ENCODE measurements at regions not wholly inside any gene's neighbourhood (a gene's known extent, or its start where the extent isn't known, plus 50 kb on each side); places are given as distances from the start of the nearest gene placed in this dataset.

- H3K27ac Mint-ChIP-seq = no peak overlapping the region
- no peaks in the 10 kb centered on the region for H3K27me3 Mint-ChIP-seq
- CTCF ChIA-PET = no interaction called here
- H3K9me3 Mint-ChIP-seq = peaks cover 2% of the 10 kb centered on the region
- H3K4me1 Mint-ChIP-seq = no peaks in the 10 kb centered on the region
- DNase-seq = no peak
- H3K4me3 Mint-ChIP-seq = no peak overlapping the region
- no peaks in the 10 kb centered on the region for H3K36me3 Mint-ChIP-seq
Observed at GRCh38 chr10:65805511-65805910, 1120.3 kb upstream of the LRRTM3 start.

DNA sequence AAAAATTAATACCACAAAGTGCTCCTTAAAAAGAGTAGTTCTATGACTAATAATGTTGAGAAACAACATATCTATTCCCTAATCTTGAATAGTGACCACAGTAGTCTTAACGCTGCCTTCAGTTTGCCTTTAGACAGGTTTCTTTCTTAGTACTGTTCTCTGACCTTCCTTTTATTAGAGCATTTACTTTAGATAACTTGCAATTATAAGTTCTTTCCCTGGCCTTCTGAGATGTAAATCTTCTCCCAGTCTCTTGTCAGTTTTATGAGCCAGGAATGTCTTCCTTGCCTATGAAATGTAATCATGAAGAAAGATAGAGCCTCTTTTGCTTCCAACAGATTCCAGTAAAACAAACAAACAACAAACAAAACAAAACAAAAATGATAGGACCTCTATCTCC lies 1119.8 kb upstream of the LRRTM3 start:
- no peak overlapping the region for H3K4me3 Mint-ChIP-seq
- DNase-seq = no peak
- no peak overlapping the region for H3K27ac Mint-ChIP-seq
- no peaks in the 10 kb centered on the region for H3K27me3 Mint-ChIP-seq
- H3K4me1 Mint-ChIP-seq = no peaks in the 10 kb centered on the region
- CTCF ChIA-PET = no interaction called here
- H3K9me3 Mint-ChIP-seq = peaks cover 2% of the 10 kb centered on the region
- no peaks in the 10 kb centered on the region for H3K36me3 Mint-ChIP-seq

- CTCF ChIA-PET = no interaction called here
- Mint-ChIP-seq H3K27ac (no peak overlapping the region), H3K4me1 (no peaks in the 10 kb centered on the region), H3K4me3 (no peak overlapping the region), H3K9me3 (peaks cover 3% of the 10 kb centered on the region), H3K36me3 (no peaks in the 10 kb centered on the region), H3K27me3 (no peaks in the 10 kb centered on the region)
- DNase-seq = no peak
Observed at GRCh38 chr10:65808687-65809333, 1117.0 kb upstream of the LRRTM3 start.

DNA sequence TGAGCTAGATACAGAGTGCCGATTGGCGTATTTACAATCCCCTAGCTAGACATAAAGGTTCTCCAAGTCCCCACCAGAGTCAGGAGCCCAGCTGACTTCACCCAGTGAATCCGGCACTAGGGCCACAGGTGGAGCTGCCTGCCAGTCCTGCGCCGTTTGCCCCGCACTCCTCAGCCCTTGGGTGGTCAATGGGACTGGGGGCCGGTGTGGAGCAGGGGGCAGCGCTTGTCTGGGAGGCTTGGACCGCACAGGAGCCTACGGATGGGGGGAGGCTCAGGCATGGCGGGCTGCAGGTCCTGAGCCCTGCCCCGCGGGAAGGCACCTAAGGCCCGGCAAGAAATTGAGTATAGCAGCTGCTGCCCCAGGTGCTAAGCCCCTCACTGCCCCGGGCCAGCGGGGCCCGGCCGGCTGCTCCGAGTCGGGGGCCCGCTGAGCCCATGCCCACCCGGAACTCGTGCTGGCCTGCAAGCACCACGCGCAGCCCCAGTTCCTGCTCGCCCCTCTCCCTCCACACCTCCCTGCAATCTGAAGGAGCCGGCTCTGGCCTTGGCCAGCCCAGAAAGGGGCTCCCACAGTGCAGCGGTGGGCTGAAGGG lies 1113.8 kb upstream of the LRRTM3 start:
- Mint-ChIP-seq H3K27ac (no peak overlapping the region), H3K4me3 (no peak overlapping the region), H3K36me3 (no peaks in the 10 kb centered on the region), H3K27me3 (no peaks in the 10 kb centered on the region), H3K9me3 (peaks cover 5% of the 10 kb centered on the region), H3K4me1 (no peaks in the 10 kb centered on the region)
- no peak for DNase-seq
- CTCF ChIA-PET = no interaction called here

DNA sequence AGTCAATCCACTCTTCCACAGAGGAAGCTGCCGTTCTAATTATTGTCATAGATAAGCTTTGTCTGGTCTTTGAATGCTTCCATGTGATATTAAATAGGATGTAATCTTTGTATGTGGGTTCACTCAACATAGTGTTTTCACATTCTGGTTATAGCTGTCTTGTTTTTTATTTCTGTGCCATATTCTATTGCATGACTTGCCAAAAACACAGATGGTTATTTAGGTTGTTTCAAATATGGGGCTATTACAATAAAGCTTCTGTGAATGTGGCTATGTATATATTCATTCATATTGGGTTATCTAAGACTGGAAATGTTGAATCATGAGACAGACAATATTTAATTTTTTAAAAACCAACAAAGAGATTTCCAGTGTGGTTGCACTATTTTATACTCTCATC lies 1109.3 kb upstream of the LRRTM3 start:
- no peaks in the 10 kb centered on the region for H3K27me3 Mint-ChIP-seq
- no peak for DNase-seq
- H3K4me3 Mint-ChIP-seq = no peak overlapping the region
- H3K9me3 Mint-ChIP-seq = peaks cover 3% of the 10 kb centered on the region
- H3K27ac Mint-ChIP-seq = no peak overlapping the region
- CTCF ChIA-PET = no interaction called here
- no peaks in the 10 kb centered on the region for H3K36me3 Mint-ChIP-seq
- no peaks in the 10 kb centered on the region for H3K4me1 Mint-ChIP-seq

DNA sequence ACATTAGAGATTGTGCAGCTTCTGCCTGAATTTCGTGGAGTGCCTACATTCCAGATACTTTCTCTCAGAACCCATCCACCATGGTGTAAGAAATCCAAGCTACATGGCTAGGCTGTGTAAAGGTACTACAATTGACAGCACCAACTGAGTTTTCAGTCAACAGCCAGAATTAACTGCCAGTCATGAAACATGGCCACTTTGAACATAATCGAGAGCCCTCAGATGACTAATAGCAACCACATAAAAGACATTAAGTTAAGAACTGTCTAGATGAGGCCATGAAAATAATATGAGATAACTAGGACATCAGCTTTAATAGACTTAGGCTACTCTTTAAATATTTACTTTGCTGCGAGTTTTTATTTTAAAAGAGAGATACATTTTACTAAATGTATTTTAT lies 1106.8 kb upstream of the LRRTM3 start:
- Mint-ChIP-seq H3K27ac (no peak overlapping the region), H3K36me3 (no peaks in the 10 kb centered on the region), H3K9me3 (peaks cover 4% of the 10 kb centered on the region), H3K27me3 (no peaks in the 10 kb centered on the region), H3K4me1 (no peaks in the 10 kb centered on the region), H3K4me3 (no peak overlapping the region)
- no peak for DNase-seq
- CTCF ChIA-PET = no interaction called here

DNA sequence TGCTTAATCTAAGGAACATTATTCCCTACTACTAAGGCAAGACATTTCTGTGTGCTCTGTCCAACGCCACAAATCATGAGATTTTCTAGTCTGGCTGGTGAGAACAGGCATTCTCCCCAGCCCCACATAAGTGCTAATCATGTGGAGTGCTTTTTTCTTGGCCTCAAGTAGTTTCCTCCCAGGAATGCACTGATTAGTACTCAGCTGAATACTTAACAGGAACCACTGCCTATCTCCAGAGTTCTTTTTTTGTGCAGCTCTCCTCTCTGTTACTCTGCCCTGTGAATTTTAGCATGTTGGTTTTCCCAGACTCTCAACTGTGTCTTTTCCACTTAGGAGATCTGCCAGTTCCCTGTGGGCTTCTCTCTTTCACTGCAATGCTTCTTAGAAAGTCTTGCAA lies 1098.5 kb upstream of the LRRTM3 start:
- Mint-ChIP-seq H3K4me1 (no peaks in the 10 kb centered on the region), H3K27me3 (no peaks in the 10 kb centered on the region), H3K9me3 (peaks cover 5% of the 10 kb centered on the region), H3K36me3 (no peaks in the 10 kb centered on the region), H3K4me3 (no peak overlapping the region), H3K27ac (no peak overlapping the region)
- DNase-seq = no peak
- CTCF ChIA-PET = no interaction called here

- Mint-ChIP-seq H3K4me3 (no peak overlapping the region), H3K36me3 (no peaks in the 10 kb centered on the region), H3K27ac (no peak overlapping the region), H3K9me3 (peaks cover 3% of the 10 kb centered on the region), H3K27me3 (no peaks in the 10 kb centered on the region), H3K4me1 (no peaks in the 10 kb centered on the region)
- DNase-seq = no peak
- CTCF ChIA-PET = no interaction called here
Observed at GRCh38 chr10:65838811-65839210, 1087.0 kb upstream of the LRRTM3 start.

GRCh38 chr10:65843203-65843602 lies 1082.6 kb upstream of the LRRTM3 start:
- no peak overlapping the region for H3K4me3 Mint-ChIP-seq
- no peaks in the 10 kb centered on the region for H3K27me3 Mint-ChIP-seq
- H3K27ac Mint-ChIP-seq = no peak overlapping the region
- peaks cover 3% of the 10 kb centered on the region for H3K9me3 Mint-ChIP-seq
- CTCF ChIA-PET = no interaction called here
- DNase-seq = no peak
- no peaks in the 10 kb centered on the region for H3K4me1 Mint-ChIP-seq
- no peaks in the 10 kb centered on the region for H3K36me3 Mint-ChIP-seq

GRCh38 chr10:65845916-65846315 lies 1079.9 kb upstream of the LRRTM3 start:
- Mint-ChIP-seq H3K27ac (no peak overlapping the region), H3K4me1 (no peaks in the 10 kb centered on the region), H3K27me3 (no peaks in the 10 kb centered on the region), H3K9me3 (no peaks in the 10 kb centered on the region), H3K36me3 (no peaks in the 10 kb centered on the region), H3K4me3 (no peak overlapping the region)
- CTCF ChIA-PET = no interaction called here
- DNase-seq = no peak

DNA sequence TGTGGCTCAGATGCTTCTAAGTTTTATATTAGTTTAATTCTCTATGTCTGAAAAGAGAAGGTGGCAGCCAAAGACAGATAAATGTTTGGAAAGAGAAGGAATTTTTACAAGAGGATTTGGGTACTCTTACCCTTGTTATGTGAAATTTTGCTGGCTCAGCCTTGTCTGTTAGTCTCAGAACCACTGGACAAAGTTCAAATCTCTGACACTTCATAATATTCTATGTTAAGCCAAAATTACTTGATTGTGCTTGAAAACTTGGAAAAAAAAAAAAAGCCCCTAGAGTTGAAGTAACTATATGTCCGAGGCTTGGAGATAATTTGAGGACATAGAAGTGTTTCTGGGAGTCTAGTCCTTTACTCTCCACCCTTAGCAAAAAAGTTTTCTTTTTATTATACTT lies 1079.3 kb upstream of the LRRTM3 start:
- no peak overlapping the region for H3K27ac Mint-ChIP-seq
- no peaks in the 10 kb centered on the region for H3K36me3 Mint-ChIP-seq
- H3K4me1 Mint-ChIP-seq = no peaks in the 10 kb centered on the region
- H3K27me3 Mint-ChIP-seq = no peaks in the 10 kb centered on the region
- CTCF ChIA-PET = no interaction called here
- no peaks in the 10 kb centered on the region for H3K9me3 Mint-ChIP-seq
- no peak for DNase-seq
- no peak overlapping the region for H3K4me3 Mint-ChIP-seq

DNA sequence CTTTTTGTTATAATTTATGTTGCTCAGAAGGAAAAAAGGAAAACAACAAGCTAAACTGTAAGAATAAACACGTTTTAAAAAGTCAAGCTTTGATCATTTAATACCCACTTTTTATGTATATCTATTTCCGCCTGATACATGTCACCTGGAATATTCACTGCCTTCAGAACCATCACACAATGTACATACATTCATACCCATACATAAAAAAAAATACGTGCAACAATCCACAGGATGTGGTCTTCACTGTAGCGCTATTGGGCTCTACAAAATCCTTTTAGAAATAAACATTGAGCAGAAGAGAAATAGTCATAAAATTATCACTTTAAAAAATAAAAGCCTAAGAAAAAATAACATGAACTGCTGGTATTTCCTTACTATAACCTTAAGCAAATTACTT lies 1078.9 kb upstream of the LRRTM3 start:
- CTCF ChIA-PET = no interaction called here
- no peak for DNase-seq
- H3K9me3 Mint-ChIP-seq = peaks cover 2% of the 10 kb centered on the region
- no peak overlapping the region for H3K4me3 Mint-ChIP-seq
- H3K36me3 Mint-ChIP-seq = no peaks in the 10 kb centered on the region
- no peaks in the 10 kb centered on the region for H3K27me3 Mint-ChIP-seq
- no peaks in the 10 kb centered on the region for H3K4me1 Mint-ChIP-seq
- no peak overlapping the region for H3K27ac Mint-ChIP-seq

DNA sequence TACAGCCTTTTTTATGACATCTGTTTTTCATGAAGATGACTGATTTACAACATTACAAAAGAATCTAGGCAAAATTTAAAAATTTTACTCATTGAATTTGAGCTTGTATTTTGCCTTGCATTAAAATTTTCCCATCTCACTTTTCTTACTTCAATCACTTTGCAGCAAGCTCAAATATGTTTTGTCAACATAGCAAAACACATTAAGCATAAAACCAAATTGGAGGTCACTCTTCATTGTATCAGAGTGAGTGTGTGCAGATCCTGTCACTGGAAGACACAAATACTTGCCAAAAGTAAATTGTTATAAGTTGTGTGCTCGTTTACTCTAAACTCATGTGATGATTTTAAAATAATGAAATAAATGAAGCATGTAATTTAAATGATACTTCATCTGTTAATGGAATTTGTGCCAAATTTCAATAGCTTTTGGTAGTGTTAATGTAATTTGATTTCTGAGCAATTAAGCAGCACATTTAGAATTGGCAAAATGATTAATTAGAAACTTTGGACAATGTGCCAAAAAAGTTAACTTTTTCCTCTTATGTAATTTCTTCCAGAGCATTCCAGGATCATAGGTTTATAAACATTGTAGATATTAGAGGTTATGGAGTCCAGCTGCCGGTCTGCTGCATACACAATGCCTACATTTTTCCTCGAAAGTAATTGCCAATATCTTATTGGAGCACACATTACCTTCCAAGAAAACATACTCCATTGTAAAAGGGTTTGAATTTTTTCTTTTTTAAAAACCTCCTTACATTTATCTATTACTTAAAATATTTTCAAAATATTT lies 1078.2 kb upstream of the LRRTM3 start:
- peaks cover 7% of the 10 kb centered on the region for H3K9me3 Mint-ChIP-seq
- H3K4me3 Mint-ChIP-seq = no peak overlapping the region
- H3K27ac Mint-ChIP-seq = no peak overlapping the region
- no peak for DNase-seq
- H3K4me1 Mint-ChIP-seq = no peaks in the 10 kb centered on the region
- no peaks in the 10 kb centered on the region for H3K36me3 Mint-ChIP-seq
- CTCF ChIA-PET = no interaction called here
- no peaks in the 10 kb centered on the region for H3K27me3 Mint-ChIP-seq

DNA sequence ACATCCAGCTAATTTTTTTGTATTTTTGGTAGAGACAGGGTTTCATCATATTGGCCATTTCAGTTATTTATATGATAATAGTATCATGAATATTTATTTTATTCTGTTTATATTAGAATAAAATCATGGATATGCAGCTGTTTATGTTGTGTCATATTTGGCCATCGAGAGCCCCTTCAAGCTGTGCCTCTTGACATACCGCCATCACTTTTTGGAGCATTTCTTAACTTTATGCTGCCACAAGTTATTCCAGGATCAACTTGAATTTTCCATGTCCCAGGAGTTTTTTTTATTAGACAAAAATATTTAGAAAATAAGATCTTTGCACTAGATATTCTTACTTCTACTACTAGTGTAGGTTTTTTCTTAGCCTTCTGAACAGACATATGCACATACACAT lies 1067.0 kb upstream of the LRRTM3 start:
- DNase-seq = no peak
- CTCF ChIA-PET = no interaction called here
- no peaks in the 10 kb centered on the region for H3K4me1 Mint-ChIP-seq
- H3K27ac Mint-ChIP-seq = no peak overlapping the region
- no peak overlapping the region for H3K4me3 Mint-ChIP-seq
- no peaks in the 10 kb centered on the region for H3K36me3 Mint-ChIP-seq
- peaks cover 3% of the 10 kb centered on the region for H3K9me3 Mint-ChIP-seq
- no peaks in the 10 kb centered on the region for H3K27me3 Mint-ChIP-seq

- CTCF ChIA-PET = no interaction called here
- Mint-ChIP-seq H3K4me1 (no peaks in the 10 kb centered on the region), H3K36me3 (no peaks in the 10 kb centered on the region), H3K4me3 (no peak overlapping the region), H3K27ac (no peak overlapping the region), H3K9me3 (peaks cover 3% of the 10 kb centered on the region), H3K27me3 (no peaks in the 10 kb centered on the region)
- no peak for DNase-seq
Observed at GRCh38 chr10:65861249-65861648, 1064.6 kb upstream of the LRRTM3 start.

Measured in activated naive CD4-positive, alpha-beta T cell treated with anti-CD3 and anti-CD28 coated beads, Interleukin-2, amount 10 ng/mL, durations not matched to agents 7 days and 5 days (primary cell).